ENCODE measurements at regions not wholly inside any gene's neighbourhood (a gene's known extent, or its start where the extent isn't known, plus 50 kb on each side); places are given as distances from the start of the nearest gene placed in this dataset.

DNA sequence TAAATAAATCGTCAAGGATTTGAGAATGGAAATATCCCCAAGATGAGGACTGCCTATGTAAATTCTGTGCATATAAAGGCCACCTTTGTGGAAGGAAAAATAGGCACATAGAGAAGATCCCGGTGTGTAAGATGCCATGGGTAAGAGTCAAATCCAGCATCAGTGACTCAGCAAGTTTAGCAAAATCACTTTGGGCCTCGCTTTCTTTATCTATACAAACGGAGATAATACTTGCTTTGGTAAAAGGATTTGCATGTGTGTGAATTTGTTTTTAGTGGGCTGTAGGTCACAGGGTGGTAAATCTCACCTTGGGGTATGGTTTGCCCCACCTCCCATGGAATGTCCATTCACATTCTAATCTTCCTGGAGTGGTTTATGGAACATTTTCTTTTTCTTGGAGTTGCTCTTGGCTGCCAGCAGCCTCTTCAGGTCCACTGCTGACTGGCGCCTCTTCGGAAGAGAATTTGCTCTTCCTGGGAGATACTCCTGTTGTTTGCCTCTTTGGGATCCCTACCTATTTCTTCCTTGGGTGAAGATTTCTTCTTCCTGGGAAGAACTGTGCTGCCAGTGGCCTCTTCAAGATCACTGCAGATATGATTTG is 587.6 kb downstream of the CDH11 start:
- peak; percentile 22 for DNase-seq

GRCh38 chr16:64532691-64533090 is 589.2 kb downstream of the CDH11 start:
- no peak for DNase-seq

- DNase-seq = no peak
Observed at GRCh38 chr16:64532117-64532516, 589.7 kb downstream of the CDH11 start.

DNA sequence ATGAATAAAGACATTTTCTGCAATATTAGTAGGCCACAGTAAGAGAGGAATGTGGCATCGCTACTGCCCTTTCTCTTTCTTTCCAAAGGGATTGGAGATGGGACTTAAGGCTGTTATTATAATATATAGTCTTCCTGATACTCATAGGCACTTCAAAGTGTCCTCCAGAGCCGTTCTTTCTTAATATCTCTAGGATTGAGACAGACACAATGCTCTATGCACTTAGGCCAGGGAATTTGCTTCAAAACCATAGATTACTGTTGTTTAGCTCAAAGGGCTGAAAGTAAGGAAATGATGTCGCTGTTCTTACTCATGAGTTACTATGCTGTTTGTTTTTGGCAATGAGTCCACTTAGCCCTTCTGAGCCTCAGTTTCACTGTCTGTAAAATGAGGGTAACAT is 590.5 kb downstream of the CDH11 start:
- DNase-seq = peak; percentile 4

GRCh38 chr16:64522548-64522947 is 599.3 kb downstream of the CDH11 start:
- no peak for DNase-seq

- no peak for DNase-seq
Observed at GRCh38 chr16:64513871-64514270, 608.0 kb downstream of the CDH11 start.

- DNase-seq = no peak
Observed at GRCh38 chr16:64507240-64508024, 614.4 kb downstream of the CDH11 start.

DNA sequence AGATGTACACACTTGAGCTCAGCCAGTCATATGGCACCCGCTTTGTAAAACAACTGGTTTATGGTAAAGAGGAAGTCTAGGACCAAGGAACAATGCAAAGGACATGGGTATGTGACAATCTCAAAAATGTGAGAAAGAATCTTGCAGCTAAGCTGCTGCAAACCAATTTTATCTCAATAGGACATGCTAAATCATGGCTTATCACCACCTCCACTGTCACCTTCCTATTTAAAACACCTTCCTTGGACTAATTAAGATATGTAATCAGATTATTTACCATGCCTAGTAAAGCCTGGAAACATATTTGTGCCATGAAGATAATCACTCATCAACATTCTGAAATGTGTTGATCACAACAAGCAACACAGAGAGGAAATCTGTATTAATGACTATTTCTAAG is 622.7 kb downstream of the CDH11 start:
- no peak for DNase-seq

GRCh38 chr16:64498363-64498762 is 623.5 kb downstream of the CDH11 start:
- DNase-seq = no peak

DNA sequence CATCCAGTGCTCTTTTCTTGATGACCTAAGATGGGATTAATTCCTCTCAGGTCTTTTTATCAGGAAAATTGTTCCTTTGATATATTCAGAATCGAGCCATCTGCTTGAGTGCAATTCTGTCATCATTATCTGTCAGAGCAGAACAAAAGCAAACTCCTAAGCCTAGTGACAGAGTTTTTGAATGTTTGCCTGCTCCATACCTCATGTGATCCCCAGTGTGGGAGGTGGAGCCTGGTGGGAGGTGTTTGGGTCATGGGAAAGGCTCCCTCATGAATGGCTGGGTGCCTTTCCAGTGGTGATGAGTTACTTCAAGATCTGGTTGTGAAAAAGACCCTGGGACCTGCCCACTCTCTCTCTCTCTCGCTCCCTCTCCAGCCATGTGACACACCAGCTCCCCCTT is 628.2 kb downstream of the CDH11 start:
- no peak for DNase-seq

DNA sequence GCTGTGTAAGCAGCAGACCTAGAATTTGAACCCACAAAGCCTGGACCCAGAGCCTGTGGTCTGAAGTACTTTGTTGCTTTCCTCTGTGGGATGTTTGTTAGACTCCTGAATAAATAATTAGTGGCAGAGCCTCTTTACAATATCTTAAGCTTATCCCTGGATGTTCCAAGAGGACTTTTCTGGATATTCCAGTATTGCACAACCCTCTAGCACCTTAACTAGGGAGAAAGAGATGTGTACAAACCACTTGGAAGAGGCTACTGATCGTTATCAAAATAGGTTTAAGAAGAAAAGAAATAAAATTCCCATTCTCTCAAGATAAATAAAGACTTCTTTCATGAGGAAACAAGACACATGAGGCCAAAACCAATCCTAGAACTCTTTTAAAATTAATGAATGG is 632.4 kb downstream of the CDH11 start:
- no peak for DNase-seq

DNA sequence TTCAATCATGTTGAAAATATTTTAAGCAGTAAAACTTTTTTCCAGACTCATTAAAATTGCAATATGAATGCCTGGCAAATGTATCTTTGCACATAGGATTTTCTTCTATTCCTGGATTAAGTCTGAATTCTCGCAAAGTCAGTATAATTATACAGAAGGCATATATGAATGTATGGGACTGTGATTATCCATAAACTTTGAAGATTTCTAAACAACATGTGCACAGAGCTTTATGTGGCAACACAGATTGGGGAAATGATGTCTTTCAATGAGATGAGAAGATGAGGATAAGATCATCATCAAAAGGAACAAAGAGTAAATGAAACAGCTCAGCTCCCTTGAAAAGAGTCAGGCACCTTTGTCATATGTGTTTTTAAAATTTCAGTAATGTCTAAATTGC is 635.3 kb downstream of the CDH11 start:
- DNase-seq = no peak

- no peak for DNase-seq
Observed at GRCh38 chr16:64481497-64481896, 640.4 kb downstream of the CDH11 start.

- DNase-seq = peak; percentile 93
Observed at GRCh38 chr16:64478252-64478906, 643.5 kb downstream of the CDH11 start.

GRCh38 chr16:64475627-64476351 is 646.1 kb downstream of the CDH11 start:
- peak; percentile 22 for DNase-seq

GRCh38 chr16:64470916-64471315 is 650.9 kb downstream of the CDH11 start:
- no peak for DNase-seq

DNA sequence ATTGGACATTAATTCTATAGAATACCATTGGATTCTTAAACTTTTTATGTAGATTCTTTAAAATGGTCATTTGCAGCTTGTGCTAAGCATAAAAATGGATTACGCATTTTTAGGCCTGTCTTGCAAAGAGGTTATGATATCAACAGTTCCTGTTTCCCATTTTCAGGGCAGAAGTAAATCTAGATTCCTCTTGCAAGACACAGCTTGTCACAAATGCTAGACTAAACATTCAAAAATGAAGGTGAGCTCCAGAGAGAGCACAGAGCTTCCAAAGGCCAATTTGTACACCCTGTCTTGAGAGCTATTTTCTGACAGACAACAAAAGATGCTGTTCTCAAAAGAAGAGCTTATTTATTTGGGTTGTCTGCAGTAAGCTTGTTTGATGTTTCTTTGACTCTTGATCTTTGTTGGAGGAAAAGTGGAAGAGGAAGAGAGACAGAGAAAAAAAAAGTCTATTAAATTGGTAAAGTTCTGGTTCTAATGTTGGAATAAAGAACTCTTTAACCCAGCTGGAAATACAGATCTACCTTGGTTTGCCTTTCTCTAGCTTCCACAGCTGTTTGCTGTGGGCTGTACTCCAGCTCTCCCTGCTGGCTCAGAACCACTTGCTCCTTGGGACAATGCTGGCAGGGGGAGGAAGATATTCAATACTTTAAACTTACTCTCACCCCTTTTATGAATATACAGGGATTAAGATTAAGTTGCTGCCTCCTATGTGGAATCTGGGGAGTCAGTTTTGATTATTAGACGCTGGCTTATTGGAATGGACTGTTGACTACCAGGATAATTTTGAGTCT is 651.8 kb downstream of the CDH11 start:
- DNase-seq = no peak

DNA sequence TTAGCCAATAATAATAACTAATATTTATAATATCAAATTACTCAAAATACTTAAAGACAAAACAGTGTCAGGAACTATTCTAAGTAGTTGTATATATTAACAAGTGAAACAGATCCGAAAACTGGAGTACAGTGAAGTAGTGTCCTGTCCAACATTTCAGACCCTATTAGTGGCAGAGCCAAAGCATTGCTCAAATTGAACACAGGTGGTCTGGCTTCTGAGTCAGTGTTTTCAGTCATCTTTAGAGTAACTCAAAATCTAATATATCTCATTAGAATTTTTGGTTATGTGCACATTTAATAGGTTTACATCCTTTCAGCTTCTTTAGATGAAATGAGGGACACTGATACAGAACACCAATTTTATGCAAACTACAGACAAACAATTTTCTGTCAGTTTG is 652.5 kb downstream of the CDH11 start:
- DNase-seq = no peak

- no peak for DNase-seq
Observed at GRCh38 chr16:64468515-64469090, 653.3 kb downstream of the CDH11 start.

DNA sequence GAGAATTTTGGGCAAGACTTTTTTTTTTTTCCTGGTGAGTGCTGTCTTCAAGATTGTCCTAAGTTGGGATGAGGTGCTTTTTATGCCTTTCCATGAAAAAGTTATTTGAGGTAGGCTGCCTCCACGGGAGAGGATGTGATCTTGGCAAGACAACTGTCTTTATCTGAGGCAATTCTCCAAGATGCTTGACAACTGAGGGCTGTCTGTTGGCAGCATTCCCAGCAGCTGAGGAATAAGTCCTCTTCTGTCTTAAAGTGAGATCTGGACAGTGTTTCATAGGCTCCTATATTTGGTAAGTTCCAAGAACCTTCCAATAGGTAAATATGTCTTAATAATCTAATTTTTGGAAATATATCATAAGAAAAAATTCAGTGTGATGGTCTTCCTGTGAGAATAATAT is 662.0 kb downstream of the CDH11 start:
- DNase-seq = peak; percentile 79

DNA sequence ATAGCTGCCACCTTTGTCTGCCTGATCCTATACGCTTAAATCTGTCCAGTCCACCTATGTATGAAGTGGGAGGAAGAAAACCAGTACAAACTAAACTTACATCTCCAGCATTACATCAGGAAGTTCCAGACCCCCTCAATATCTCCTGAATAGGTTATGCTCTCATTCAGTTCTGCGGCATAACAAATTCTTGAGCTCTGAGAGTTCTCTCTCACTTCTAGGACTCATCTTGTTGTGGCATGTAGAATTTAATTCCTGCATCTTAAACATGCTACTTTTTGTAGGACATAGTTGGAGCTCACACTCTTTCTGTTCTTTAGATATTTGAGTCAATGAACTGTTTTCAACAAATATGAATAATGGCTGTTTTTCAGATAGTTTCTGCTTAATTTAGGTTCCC is 662.5 kb downstream of the CDH11 start:
- DNase-seq = peak; percentile 35

GRCh38 chr16:64455275-64455674 is 666.6 kb downstream of the CDH11 start:
- DNase-seq = peak; percentile 48
